GM19397 (cell line): ENCODE measurements at regions not wholly inside any gene's neighbourhood (a gene's known extent, or its start where the extent isn't known, plus 50 kb on each side); places are given as distances from the start of the nearest gene placed in this dataset.
"Not testable (repeated sequence)": the region's sequence is repeated elsewhere in the genome, so short reads cannot be mapped to it uniquely, and the experiment has no call there.

ENCODE experiments used
- ATAC-seq: cut with Tn5 transposase; IDR thresholded peaks from one replicate; pipeline ENCODE4 v1.9.1; 2021; ENCODE audit warnings: mild to moderate bottlenecking, moderate library complexity; ENCODE audit not compliant: unreplicated experiment

DNA sequence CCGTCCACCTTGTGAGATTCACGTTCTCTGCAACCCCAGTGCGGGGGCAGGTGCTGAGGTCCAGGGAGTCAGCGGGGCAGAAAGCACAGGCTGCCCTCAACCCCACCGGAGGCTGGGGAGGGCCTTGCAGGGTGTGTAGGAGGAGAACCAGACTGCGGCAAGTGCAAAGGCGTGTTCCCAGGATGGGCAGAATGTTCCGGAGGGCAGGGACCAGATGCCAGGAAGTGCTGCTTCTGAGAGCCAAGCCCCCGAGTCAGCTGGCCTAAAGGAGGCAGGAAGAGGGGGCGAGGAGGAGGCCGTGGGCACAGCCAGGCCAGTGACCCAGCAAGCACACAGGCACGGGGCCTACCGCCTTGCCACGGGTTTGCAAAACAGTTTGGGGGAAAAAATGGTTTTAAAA, 193.8 kb upstream of the AJAP1 start:
- ATAC-seq = no peak

DNA sequence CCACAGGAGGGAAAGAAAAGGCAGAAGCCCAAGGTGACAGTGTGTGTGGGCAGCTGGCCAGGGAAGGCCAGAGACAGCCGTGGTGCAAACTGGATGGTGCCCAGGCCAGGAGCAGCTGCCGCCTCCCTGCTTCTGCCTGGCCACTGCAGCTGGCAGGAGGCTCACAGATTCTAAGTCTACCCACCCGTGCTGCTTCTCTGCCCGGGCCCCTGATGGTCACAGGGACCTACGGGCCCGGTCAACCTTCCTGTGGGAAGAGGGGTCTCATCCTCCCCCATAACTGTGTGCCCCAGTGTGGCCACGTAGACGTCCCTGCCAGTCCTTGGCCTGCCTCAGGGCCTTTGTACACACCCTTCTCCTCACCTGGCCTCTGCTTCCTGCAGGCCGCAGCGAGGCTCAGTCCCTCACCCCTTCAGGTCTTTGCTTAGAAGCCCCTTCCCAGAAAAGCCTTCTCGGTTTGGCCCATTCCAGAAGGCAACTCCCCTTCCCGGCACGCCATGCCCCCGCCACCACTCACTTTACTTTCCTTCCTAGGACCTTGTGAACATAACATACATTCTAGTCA, 192.6 kb upstream of the AJAP1 start:
- ATAC-seq = no peak

DNA sequence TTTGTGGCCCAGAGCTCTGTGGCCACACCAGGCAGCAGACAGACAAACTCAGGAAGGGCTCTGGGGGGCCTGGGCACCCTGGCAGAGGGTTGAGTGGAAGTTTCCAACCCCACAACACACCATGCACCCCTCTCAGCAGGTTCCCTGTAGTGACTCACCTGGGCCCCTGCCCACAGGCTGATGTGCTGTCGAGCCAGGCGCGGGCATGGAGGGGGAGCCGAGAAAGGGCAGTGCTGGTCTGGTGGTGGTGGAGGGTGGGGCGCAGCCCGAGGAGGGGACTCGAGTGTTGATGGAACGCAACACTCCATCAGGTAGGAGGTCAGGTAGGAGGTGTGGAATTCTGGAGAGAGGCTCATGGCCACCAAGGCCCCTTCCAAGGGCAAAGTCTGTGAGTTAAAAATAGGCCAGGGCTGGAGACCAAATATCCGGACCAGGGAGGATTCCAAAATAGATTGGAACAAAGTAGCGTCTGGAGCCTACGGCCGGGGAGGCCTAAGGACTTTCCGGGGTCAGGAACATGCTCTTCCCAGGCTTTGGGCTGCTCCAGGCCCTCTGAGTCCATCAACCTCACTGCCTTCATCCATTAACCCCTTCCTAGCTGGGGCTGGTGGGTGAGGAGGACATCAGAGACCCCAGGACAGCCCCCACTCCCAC, 191.5 kb upstream of the AJAP1 start:
- no peak for ATAC-seq

DNA sequence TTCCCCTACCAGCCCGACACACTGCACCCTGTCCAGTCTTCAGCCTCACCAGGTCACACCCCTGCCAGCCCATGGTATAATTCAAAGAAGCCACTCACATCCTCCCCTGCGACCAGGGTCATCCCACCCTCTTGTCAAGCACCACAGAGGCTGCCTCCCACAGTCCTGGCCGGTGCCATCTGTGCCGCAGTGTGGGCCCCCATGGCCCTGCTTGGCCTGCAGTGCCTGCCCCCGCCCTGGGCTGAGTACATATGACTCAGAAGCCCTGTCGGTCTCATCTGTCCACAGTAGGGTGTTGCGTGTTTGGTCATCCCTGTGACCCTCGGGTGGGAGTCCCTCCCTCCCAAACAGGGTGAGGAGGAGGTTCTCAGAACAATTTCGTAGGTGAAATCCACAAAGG, 190.8 kb upstream of the AJAP1 start:
- ATAC-seq = no peak

DNA sequence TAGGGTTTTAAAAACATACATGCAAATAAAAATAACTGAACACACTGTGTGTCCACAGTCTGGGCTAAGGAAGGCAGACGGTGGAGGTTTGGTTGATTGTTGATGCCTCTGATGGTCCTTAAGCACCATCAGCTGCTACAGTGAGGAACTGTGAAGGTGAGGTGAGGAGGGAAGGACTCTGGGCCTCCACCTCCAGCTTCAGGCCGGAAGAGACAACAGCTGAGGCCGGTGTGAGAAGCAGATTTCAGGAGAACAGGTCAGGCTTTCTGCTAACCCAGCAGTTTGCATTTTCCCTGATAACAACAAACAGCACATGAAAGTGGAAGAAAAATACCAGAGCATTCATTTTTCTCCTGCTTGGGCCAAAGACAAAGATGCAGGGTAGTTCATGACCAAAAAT, 189.9 kb upstream of the AJAP1 start:
- no peak for ATAC-seq

DNA sequence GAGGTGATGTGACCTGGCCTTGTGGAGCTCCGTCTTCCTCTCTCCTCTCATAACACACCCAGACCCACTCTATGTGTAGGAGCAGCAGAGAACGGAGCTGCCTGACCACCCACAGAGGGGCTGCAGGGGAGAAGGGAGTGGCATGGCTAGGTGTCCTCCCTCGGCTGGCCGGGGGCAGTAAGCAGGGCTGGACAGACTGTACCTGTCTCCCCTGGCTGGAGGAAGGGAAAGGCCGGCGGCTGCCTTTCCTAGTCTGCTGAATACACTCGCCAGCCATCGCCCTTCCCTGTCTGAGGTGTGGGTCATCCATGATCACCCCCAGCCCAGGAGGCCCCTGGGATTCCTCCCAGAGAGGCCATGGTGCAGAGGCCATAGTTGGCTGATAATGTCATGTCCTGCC, 187.2 kb upstream of the AJAP1 start:
- no peak for ATAC-seq

DNA sequence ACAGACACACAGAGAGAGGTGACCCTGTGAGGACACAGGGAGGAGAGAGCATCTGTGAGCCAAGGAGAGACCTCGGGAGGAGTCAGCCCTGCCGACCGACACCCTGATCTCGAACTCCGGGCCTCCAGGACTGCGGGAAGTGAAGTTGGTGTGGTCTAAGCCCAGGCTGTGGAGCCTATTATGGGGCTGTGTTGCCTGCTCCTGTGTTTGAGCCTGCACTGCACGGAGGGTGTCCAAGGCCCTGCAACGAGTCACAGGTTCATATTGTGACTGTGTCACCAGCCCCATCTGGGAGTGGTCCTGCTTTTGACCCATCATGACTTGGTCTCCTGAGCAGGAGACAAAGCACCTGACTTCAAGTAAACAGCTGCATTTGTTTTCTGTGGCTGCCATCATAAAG, 186.0 kb upstream of the AJAP1 start:
- ATAC-seq = no peak

DNA sequence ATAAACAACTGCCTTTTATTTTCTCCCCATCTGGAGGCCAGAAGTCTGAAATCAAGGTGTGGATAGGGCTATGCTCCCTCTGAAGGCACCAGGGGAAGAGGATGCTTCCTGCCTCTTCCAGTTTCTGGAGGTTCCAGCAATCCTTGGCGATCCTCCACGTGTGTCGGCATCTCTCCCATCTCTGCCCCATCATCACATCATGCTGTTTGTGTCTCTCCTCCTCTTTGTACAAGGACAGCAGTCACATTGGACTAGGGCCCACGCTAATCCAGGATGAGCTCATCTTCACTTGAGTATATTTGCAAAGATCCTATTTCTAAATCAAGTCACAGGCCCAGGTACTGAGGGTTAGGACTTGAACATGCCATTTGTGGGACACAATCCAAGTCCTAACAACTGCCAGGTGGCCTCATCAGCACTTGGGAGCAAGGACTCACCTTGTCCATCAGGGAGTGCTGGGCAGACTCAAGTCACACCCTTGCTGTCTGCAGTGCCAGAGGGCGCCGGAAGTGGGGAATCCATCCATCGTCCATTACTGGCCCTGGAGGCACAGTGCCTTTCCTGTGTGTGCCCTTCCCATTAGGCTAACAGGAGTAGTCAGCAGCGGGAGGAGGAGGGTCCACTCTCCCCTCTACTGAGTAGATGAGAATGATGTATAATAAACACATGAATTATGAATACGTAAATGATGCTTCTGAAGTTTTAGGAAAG, 185.4 kb upstream of the AJAP1 start:
- ATAC-seq = no peak

DNA sequence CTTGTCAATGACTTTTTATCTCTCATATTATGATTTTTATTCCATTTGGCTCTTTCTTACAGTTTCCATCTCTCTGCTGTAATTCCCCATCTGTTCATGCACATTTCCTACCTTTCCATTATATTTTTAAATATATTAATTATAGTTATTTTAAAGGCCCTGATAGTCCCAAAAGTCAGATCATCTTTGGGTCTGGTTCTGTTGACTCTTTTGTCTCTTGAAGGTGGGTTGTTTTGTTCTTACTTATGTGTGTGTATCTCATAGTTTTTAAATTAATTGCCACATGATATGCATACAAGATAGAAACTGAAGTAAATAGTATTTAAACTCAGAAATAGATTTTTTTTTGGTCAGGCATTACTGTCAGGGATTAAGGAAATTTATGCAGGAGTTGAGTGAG, 178.0 kb upstream of the AJAP1 start:
- no peak for ATAC-seq

DNA sequence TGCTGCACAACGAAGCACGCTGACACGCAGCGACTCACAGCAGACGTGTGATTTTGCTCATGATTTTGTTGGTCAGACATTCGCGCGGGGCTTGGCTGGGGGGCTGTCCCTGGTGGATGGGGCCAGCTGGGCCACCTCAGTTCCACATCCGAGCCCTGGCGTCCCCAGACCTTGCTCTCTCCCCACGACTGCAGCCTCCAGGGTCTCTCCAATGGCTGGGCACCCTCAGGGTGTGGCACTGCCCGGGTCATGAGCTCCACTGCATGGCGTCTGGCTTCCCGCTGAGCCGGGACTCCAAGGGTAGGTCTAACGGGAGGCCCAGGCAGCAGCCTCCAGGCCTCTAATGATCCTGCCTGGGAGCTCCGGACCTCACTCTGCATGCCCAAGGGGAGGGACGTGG, 173.0 kb upstream of the AJAP1 start:
- ATAC-seq = no peak

DNA sequence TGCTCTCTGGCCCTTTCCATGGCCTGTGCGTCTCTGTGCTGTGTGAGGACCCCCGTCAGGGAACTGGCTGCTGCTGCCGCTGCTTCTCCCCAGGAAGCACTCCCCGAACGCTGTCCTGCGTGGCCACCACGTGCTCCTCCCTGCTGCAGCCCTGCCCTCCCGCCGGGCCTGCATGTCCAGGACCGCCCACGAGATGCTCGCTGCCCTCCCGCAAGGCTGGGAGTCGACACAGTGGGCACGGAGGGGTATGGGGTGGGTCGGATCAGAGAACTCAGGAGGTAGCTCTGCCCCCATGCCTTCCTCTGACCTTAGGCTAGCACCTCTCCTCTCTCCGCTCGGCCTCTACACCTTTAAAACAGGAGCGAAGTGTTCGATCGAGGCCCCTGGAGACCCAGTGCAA, 171.9 kb upstream of the AJAP1 start:
- ATAC-seq = no peak

DNA sequence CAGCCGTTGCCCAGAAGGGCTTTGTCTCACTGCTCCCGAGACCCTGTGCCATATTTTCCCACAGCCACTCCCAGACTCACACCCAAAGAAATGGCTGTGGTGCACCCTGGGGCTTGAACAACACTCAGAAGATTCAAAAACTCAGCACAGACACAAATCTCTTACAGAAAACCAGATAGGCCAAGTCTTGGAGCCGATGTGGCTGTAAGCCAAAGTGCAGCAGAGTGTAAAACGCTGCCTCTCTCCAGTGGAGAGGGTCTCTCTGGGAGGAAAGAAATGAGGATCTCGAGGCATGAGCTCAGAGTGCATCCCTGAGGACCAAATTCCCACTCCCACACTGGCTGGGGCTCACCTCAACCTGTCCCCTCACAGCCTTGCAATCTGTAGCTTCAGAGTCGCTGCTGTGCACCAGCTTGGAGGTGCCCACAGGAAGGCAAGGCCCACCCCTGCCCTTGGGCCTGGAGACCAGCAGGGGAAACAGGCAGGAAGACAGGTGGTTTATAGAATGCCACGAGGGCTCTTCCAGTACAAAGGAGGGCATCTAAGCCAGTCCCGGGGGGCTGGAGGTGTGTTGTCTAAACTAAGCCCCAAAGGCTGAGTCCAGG, 171.3 kb upstream of the AJAP1 start:
- ATAC-seq = no peak

DNA sequence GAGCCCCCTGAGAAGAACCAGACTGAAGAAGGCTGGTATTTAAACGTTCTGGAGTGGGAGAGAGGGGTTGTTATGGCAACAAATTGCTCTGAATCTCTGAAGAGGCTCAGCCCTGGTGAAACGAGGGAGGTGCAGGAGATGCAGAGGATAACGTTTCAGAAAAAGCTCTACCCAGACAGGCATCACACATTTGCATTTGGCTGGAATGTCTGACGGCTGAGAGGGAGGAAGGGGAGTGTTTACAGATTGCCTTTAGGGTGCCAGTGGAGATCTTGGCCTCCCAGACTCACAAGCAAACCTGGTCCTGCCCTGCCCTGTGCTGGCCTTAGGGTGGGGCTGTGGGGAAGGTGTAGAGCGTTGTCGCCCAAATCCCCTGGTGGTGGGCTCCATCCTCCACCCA, 169.0 kb upstream of the AJAP1 start:
- ATAC-seq = no peak

DNA sequence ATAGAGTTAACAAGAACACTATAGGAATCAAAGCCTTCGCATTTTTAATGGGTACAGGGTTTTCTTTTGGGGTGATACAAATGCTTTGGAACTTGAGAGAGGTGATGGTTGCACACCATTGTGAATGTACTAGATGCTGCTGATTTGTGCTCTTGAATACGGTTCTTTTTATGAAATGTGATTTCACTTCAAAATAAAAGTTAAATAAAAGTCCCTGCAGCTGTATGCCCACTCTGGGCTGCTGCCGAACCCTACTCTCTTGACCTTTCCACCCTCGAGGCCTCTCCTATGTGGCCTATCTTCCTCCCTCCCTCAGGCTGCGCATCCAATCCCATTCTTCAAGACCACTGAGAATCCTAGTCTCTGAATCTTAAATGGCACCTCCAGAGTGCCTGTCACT, 168.5 kb upstream of the AJAP1 start:
- ATAC-seq = no peak

DNA sequence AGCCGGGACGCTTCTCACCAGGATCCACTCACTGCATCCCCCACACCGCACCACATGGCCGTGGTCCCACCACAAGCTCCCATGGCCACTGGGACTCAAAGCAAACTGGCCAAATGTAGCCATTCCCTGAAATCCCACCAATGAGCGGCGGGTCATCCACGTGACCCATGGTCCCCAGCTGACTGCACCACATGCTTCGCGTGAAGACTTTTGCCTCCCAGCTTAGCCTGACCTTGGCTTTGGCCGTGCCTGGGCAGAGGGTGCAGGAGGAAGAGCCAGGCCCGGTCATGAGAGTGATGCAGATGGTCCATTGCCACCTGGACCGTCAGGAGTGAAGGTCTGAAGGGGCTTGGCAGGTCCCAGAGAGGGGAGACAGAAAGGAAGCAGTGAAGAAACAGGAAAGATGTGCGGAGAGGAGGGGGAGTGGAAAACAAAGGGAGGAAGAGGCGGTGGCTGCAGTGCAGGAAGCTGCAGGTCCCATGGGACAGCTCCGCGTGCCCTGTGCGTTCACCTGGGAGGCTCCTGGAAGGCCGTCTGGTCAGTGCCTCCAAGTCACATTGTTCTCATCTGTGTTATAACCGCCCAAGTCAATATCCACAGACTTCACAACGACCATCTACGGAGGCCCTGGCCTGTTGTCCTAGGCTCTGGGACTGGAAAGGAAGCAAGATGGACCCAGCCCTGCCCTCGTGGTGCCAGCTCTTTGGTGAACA, 167.8 kb upstream of the AJAP1 start:
- ATAC-seq = no peak

DNA sequence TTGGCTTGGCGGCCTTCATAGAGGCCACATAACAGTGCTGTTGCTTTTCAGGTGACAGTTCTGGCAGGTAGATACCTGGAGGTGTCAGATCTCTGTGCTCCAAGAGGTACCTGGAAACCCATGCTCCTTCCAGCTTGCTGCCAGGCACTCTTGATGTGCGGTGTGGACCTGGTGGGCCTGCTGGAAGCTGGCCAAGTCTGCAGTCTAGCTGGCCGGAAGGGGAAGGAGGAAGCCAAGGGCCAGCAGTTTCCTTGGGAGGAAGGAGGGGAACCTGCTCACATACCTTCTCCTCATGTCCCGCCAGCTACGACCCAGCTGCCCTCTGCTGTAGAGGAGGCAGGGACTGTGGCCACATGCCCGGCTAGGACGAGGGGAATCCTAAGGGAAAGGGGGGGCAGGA, 166.4 kb upstream of the AJAP1 start:
- no peak for ATAC-seq

DNA sequence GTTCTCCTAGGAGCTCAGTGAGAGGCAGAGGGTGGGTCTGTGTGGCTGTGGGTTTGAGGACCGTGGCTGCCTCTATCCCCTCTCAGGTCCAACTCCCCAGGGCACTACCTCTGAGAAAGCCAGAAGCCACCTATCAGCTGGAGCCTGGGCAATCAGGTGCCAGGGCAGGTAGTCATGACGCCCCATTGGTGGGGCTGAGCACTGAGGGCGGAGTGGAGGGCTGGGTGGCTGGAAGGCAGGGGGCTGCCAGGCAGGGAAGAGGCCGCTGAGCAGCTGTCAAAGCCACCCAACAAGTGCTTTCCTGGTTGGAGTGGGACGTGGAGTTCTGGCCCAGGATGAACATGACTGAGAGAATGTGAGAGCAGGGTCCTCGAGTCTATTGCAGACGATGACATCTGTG, 164.9 kb upstream of the AJAP1 start:
- no peak for ATAC-seq

DNA sequence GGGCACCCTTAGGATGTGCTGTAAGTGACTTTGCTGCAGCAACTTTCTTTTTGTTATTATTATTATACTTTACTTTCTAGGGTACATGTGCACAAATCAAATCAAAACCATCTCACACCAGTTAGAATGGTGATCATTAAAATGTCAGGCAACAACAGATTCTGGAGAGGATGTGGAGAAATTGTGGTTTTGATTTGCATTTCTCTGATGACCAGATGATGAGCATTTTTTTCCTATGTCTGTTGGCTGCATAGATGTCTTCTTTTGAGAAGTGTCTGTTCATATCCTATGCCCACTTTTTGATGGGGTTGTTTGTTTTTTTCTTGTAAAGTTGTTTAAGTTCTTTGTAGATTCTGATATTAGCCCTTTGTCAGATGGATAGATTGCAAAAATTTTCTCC, 164.4 kb upstream of the AJAP1 start:
- not testable (repeated sequence) for ATAC-seq

DNA sequence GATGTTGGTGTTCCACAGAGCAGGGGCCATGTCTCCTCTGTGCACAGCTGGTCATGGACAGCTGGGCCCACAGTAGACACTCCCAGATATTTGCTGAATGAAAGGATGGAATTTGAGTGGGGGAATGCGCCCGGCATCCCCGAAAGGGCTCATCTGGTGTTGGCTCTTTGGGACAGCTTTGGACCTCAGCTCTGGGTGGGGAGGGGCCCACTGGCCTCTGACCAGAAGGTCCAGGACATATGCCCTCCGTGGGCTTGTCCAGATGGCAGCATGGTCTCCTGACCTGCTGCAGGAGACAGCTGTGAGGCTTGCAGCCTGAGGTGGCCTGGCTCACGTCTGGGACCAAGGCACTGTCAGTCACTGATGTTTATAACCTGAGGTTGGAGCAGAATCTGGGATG, 160.4 kb upstream of the AJAP1 start:
- ATAC-seq = no peak

DNA sequence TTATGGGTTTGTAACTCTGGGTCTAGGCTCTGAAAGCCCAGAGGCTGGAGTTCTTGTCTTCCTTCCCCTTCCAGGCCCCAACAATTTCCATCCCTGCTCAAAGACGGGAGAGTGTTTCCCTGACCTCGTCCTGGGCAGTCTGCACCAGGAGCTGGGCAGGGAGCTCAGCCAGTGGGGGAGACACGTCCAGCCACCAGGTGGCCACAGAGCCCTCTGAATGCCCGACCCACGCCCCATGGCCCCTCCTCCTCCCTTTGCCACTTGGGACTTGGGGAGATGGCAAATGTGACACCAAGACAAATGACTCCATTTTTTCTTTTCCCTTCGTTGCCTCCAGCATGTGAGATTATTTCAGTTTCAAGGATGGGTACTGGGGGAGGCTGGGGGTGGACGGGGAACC, 159.9 kb upstream of the AJAP1 start:
- ATAC-seq = no peak

DNA sequence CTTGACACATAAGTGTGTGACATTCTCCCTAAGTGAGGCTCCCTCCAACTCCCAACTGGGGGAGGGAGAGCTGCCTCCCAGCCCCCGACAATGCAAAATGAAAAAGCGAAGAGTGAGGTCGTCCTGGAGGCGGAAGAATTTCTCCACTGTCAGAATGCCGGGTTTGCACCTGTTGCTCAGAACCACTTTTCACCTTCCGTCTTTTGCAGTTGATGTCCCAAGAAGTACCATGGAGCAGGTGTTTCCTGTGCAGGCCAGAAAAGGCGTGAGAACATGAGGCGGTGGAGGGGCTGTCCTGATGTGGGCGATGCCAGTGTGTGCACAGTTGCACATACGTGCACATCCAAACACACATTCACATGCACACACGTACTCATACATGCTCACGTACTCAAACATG, 158.6 kb upstream of the AJAP1 start:
- no peak for ATAC-seq

DNA sequence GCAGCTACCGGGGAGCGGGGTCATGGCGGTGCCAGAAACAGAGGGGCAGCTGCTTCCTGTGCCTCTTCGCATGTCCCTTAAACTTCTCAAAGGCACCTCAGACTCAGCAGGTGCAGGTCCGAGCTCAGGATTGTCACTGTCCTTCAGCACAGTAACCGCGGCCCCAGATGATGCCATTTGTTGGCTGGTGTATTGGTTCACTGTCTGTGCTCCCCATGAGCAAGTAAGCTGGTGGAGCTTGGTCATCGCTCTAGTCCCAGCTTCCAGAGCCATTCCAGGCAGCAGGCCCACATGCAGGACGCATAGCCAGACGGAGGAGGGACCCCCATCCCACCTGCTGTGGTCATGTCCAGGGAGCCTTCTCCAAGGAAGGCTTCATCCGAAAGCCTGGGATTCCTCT, 154.0 kb upstream of the AJAP1 start:
- no peak for ATAC-seq
